Karpas-422 (cell line): ENCODE measurements at regions not wholly inside any gene's neighbourhood (a gene's known extent, or its start where the extent isn't known, plus 50 kb on each side); places are given as distances from the start of the nearest gene placed in this dataset.
"Not testable (repeated sequence)": the region's sequence is repeated elsewhere in the genome, so short reads cannot be mapped to it uniquely, and the experiment has no call there.

Source experiments
- DNase-seq: peaks from one replicate; pipeline ENCODE4 v3.0.0-alpha.2; 2015
- H2AFZ ChIP-seq: fragments of 200-600 bp; sonication (generic); 2 replicates; pipeline ENCODE4 v1.6.1; 2014; ENCODE audit warnings: antibody characterized with exemption, low read length, mixed read lengths
- H3K27ac ChIP-seq: fragments of 200-600 bp; sonication (generic); 2 replicates; pipeline ENCODE4 v1.5.1; 2014; ENCODE audit warnings: mild to moderate bottlenecking, low read length, moderate library complexity
- H3K27me3 ChIP-seq: fragments of 200-600 bp; sonication (generic); 2 replicates; pipeline ENCODE4 v1.6.1; 2014; ENCODE audit warnings: low read length, mixed read lengths
- H3K36me3 ChIP-seq: fragments of 200-600 bp; sonication (generic); 2 replicates; pipeline ENCODE4 v1.6.1; 2014; ENCODE audit warnings: low read length, mixed read lengths; ENCODE audit not compliant: insufficient read depth
- H3K4me1 ChIP-seq: fragments of 200-600 bp; sonication (generic); 2 replicates; pipeline ENCODE4 v1.6.1; 2014; ENCODE audit warnings: mild to moderate bottlenecking, low read length, mixed read lengths
- H3K4me2 ChIP-seq: fragments of 200-600 bp; sonication (generic); 2 replicates; pipeline ENCODE4 v1.6.1; 2014; ENCODE audit warnings: low read length, low read depth, mild to moderate bottlenecking; ENCODE audit not compliant: poor library complexity, severe bottlenecking
- H3K4me3 ChIP-seq: fragments of 200-600 bp; sonication (generic); 2 replicates; pipeline ENCODE4 v1.5.1; 2014; ENCODE audit warnings: mild to moderate bottlenecking, antibody characterized with exemption, low read length, mixed read lengths
- H3K79me2 ChIP-seq: fragments of 200-600 bp; sonication (generic); 2 replicates; pipeline ENCODE4 v1.6.1; 2014; ENCODE audit warnings: mild to moderate bottlenecking, low read length, mixed read lengths
- H3K9ac ChIP-seq: fragments of 200-600 bp; sonication (generic); 2 replicates; pipeline ENCODE4 v1.6.0; 2014; ENCODE audit warnings: low read length
- H3K9me2 ChIP-seq: fragments of 200-600 bp; sonication (generic), shearing (Covaris generic); replicated peaks from 2 replicates; pipeline ENCODE4 v1.6.0; 2014; ENCODE audit warnings: mild to moderate bottlenecking, low read length, moderate library complexity; ENCODE audit not compliant: insufficient read depth
- H3K9me3 ChIP-seq: fragments of 300-700, 200-600 bp; sonication (generic); 2 replicates; pipeline ENCODE4 v1.6.1; 2014; ENCODE audit warnings: low read length, mixed read lengths
- H4K20me1 ChIP-seq: fragments of 200-600 bp; sonication (generic); 2 replicates; pipeline ENCODE4 v1.6.1; 2014; ENCODE audit warnings: mild to moderate bottlenecking, antibody characterized with exemption, low read length, low read depth; ENCODE audit not compliant: insufficient read depth

DNA sequence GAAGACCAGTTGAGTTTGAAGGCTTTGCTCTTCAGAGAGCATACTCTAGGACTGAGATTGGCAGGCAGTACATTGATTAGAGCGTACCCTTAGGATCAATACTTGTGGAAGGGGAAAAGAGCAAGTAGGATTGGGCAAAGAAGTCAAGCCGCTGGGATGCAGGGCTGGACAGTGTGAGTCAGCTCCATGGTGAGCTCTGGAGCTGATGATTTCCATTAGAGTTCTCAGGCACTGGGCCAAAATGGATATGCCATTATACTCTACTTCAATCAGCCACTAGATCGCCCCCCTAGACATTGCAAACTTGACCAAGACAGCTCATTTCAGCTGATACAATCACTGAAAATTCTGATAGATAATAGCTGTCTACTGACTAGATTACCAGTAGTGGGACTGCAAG is 432.7 kb upstream of the ALCAM start:
- H2AFZ ChIP-seq, result no peak overlapping the region
- no peaks in the 10 kb centered on the region for H3K27me3 ChIP-seq
- H3K4me2 ChIP-seq, result no peak overlapping the region
- H3K36me3 ChIP-seq, result no peaks in the 10 kb centered on the region
- no peaks in the 10 kb centered on the region for H4K20me1 ChIP-seq
- H3K27ac ChIP-seq, result no peak overlapping the region
- no peak overlapping the region for H3K4me3 ChIP-seq
- H3K9me3 ChIP-seq, result no peaks in the 10 kb centered on the region
- H3K9ac ChIP-seq, result no peak overlapping the region
- no peaks in the 10 kb centered on the region for H3K79me2 ChIP-seq
- no peak for DNase-seq
- no peaks in the 10 kb centered on the region for H3K4me1 ChIP-seq
- no peaks in the 10 kb centered on the region for H3K9me2 ChIP-seq

DNA sequence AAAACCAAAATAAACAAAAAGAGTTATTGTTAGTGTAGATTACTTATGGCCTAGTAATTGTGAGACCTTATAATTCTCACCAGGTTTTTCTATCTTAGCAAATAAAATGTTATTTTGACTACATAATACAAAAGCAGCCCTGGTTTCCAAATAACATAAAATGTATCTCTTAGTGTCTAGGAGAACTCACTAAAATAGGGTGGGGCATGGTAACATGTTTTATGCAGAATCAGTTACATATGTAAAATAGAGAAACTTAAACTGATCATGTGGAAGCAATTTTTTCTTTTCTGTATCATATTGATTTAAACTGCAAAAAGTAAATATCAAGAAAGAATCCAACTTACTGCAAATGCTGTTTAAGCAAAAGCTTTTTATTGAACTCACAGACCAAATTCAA is 431.1 kb upstream of the ALCAM start:
- H3K4me1 ChIP-seq, result no peaks in the 10 kb centered on the region
- no peaks in the 10 kb centered on the region for H4K20me1 ChIP-seq
- no peaks in the 10 kb centered on the region for H3K79me2 ChIP-seq
- H3K4me2 ChIP-seq, result no peak overlapping the region
- H3K27me3 ChIP-seq, result no peaks in the 10 kb centered on the region
- DNase-seq, result no peak
- no peak overlapping the region for H3K4me3 ChIP-seq
- no peak overlapping the region for H2AFZ ChIP-seq
- H3K9me3 ChIP-seq, result no peaks in the 10 kb centered on the region
- H3K27ac ChIP-seq, result no peak overlapping the region
- no peaks in the 10 kb centered on the region for H3K36me3 ChIP-seq
- H3K9me2 ChIP-seq, result no peaks in the 10 kb centered on the region
- H3K9ac ChIP-seq, result no peak overlapping the region

DNA sequence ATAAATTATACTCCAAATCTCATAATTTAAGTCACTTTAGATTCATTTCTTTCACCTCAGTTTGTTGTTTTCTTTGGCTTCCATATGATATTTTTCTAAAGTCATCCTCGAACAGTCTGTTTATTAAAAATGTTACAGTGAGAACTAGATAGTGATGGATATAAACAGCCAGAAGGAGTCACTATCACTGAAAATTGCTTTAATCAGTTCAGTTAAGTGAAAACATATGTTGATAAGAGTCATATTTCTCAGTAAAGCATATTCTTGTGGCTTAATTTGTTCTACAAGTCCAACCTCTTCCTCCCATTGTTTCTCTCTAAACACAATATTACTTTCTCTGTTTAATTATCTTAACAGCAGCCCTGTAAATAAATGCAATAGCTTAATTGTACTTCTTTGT is 427.5 kb upstream of the ALCAM start:
- DNase-seq, result no peak
- Histone ChIP-seq H3K4me1 (no peaks in the 10 kb centered on the region), H2AFZ (no peak overlapping the region), H3K9me3 (no peaks in the 10 kb centered on the region), H3K27ac (no peak overlapping the region), H3K4me3 (no peak overlapping the region), H4K20me1 (no peaks in the 10 kb centered on the region), H3K9me2 (no peaks in the 10 kb centered on the region), H3K27me3 (no peaks in the 10 kb centered on the region), H3K36me3 (no peaks in the 10 kb centered on the region), H3K9ac (no peak overlapping the region), H3K79me2 (no peaks in the 10 kb centered on the region), H3K4me2 (no peak overlapping the region)

DNA sequence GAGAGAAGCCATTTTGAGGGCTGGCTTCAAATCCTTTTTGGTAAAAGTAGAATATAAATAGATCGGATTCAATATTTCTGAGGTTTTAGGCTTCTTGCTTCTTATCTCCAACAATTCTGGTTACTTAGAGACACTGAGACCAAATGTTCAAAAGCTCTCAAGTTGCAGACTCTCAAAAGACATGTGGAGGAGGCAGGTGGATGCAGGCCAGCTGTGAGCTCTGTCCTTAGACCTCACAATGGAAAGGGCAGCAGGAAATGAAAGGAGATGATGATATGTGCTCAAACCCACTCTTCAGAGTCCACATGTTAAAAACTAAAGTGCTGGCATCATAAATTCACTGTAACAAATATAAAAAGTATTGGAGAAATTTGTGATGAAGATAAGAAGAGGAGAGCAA is 424.9 kb upstream of the ALCAM start:
- H3K27ac ChIP-seq, result no peak overlapping the region
- H3K9ac ChIP-seq, result no peak overlapping the region
- DNase-seq, result no peak
- no peaks in the 10 kb centered on the region for H3K4me1 ChIP-seq
- no peaks in the 10 kb centered on the region for H3K36me3 ChIP-seq
- no peak overlapping the region for H3K4me3 ChIP-seq
- no peaks in the 10 kb centered on the region for H4K20me1 ChIP-seq
- H2AFZ ChIP-seq, result no peak overlapping the region
- H3K9me3 ChIP-seq, result no peaks in the 10 kb centered on the region
- H3K9me2 ChIP-seq, result no peaks in the 10 kb centered on the region
- H3K27me3 ChIP-seq, result no peaks in the 10 kb centered on the region
- H3K4me2 ChIP-seq, result no peak overlapping the region
- H3K79me2 ChIP-seq, result no peaks in the 10 kb centered on the region

DNA sequence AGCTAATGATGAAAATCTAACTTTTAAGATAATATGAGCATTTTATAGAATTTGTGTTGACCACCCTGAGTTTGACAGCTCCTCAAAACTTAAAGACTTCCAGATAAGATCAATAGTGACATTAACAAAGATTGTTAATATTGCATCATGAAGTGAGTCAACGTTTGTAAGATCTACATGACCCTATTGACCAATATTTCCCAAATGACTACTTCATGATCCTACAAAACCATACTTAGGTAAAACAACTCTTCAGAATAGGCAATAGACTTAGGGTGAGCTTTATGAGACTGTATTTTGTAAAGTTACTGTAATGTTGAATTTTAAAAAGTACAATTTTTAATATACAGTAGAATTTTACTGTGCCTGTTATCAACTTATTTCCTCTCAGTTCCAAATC is 422.7 kb upstream of the ALCAM start:
- H3K27me3 ChIP-seq, result no peaks in the 10 kb centered on the region
- no peak overlapping the region for H3K4me2 ChIP-seq
- H3K9me2 ChIP-seq, result no peaks in the 10 kb centered on the region
- no peaks in the 10 kb centered on the region for H3K36me3 ChIP-seq
- no peak for DNase-seq
- H3K9me3 ChIP-seq, result no peaks in the 10 kb centered on the region
- no peak overlapping the region for H3K4me3 ChIP-seq
- no peak overlapping the region for H3K27ac ChIP-seq
- H3K9ac ChIP-seq, result no peak overlapping the region
- H4K20me1 ChIP-seq, result no peaks in the 10 kb centered on the region
- no peak overlapping the region for H2AFZ ChIP-seq
- H3K4me1 ChIP-seq, result no peaks in the 10 kb centered on the region
- no peaks in the 10 kb centered on the region for H3K79me2 ChIP-seq

DNA sequence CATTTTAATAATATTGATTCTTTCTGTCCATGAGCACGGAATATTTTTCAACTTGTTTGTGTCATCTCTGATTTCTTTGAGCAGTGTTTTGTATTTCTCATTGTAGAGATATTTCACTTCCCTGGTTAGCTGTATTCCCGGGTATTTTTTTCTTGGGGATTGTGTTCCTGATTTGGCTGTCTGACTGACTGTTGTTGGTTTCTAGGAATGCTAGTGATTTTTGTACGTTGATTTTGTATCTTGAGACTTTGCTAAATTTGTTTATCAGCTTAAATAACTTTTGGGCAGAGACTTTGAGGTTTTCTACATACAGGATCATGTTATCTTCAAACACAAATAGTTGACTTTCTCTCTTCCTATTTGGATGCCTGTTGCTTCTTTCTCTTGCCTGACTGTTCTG is 418.8 kb upstream of the ALCAM start:
- Histone ChIP-seq H2AFZ (no peak overlapping the region), H4K20me1 (no peaks in the 10 kb centered on the region), H3K79me2 (no peaks in the 10 kb centered on the region), H3K4me3 (no peak overlapping the region), H3K4me1 (no peaks in the 10 kb centered on the region), H3K9me2 (no peaks in the 10 kb centered on the region), H3K9me3 (no peaks in the 10 kb centered on the region), H3K9ac (no peak overlapping the region), H3K27ac (no peak overlapping the region), H3K4me2 (no peak overlapping the region), H3K36me3 (no peaks in the 10 kb centered on the region), H3K27me3 (no peaks in the 10 kb centered on the region)
- no peak for DNase-seq

DNA sequence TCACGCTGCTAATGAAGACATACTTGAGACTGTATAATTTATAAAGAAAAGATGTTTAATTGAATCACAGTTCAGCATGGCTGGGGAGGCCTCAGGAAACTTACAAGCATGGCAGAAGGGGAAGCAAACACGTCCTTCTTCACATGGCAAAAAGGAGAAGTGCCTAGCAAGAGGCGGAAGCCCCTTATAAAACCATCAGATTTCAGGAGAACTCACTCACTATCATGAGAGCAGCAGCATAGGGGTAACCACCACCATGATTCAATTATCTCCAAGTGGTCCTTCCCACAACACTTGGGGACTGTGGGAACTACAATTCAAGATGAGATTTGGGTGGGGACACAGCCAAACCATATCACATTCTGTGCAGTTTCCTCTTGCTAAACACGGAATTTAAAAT is 416.9 kb upstream of the ALCAM start:
- H4K20me1 ChIP-seq, H3K4me2 ChIP-seq, H3K9me2 ChIP-seq, H3K36me3 ChIP-seq, H3K27ac ChIP-seq, H3K9me3 ChIP-seq, H3K9ac ChIP-seq, H3K4me1 ChIP-seq, H3K4me3 ChIP-seq, H3K79me2 ChIP-seq, H2AFZ ChIP-seq, H3K27me3 ChIP-seq, DNase-seq: not testable (repeated sequence)

DNA sequence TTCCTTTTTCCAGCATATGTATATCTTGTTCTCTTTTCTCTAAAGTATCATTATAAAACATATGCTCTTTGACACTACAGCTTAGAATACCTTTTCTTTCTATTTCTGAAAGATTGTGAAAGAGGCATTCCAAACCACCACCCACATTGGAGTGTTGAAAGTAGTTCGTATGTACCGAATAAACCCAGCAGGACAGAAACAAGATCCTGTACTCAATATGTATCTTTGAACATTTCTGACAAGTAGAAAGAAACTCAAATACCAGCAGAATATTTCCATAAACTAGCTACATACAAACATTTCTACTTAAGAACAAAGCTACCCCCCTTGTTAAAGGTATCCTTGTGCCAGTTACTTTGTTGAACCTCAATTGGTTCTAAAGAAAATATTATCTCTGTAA is 415.3 kb upstream of the ALCAM start:
- Histone ChIP-seq H3K27ac (no peak overlapping the region), H3K79me2 (no peaks in the 10 kb centered on the region), H3K4me1 (no peaks in the 10 kb centered on the region)

More for the DNA sequence above, 415.3 kb upstream of the ALCAM start:
- Histone ChIP-seq H3K9ac (no peak overlapping the region), H3K9me3 (no peaks in the 10 kb centered on the region), H3K36me3 (no peaks in the 10 kb centered on the region), H4K20me1 (no peaks in the 10 kb centered on the region), H2AFZ (no peak overlapping the region), H3K9me2 (no peaks in the 10 kb centered on the region), H3K4me2 (no peak overlapping the region), H3K27me3 (no peaks in the 10 kb centered on the region), H3K4me3 (no peak overlapping the region)
- no peak for DNase-seq
